GM23338 (cell line): ENCODE measurements at regions not wholly inside any gene's neighbourhood (a gene's known extent, or its start where the extent isn't known, plus 50 kb on each side); places are given as distances from the start of the nearest gene placed in this dataset.
A peak's percentile ranks its signal among the peaks of the same experiment; 100 is the strongest.

Experiments
- ATAC-seq: fragments of 200-7000 bp; cut with Tn5 transposase; 3 replicates; pipeline ENCODE4 v1.9.1; 2020
- DNase-seq: peaks from one replicate; pipeline ENCODE4 v3.0.0-alpha.2; 2015; ENCODE audit warnings: low spot score
- H2AFZ ChIP-seq: fragments of 200-600 bp; sonication (generic); 2 replicates; pipeline ENCODE4 v1.8.0; 2016; ENCODE audit warnings: antibody characterized with exemption, mild to moderate bottlenecking, moderate library complexity
- H3F3A ChIP-seq: fragments of 200-600 bp; sonication (generic); replicated peaks from 2 replicates; pipeline ENCODE4 v1.8.0; 2017; ENCODE audit warnings: antibody characterized with exemption, mixed run types, low read depth
- H3K27ac ChIP-seq: fragments of 200-600 bp; sonication (generic); 2 replicates; pipeline ENCODE4 v1.6.1; 2016; ENCODE audit warnings: low read depth
- H3K27me3 ChIP-seq: fragments of 200-600 bp; sonication (generic); 2 replicates; pipeline ENCODE4 v1.8.0; 2016; ENCODE audit warnings: mild to moderate bottlenecking, mixed run types, moderate library complexity; ENCODE audit not compliant: insufficient read depth
- H3K36me3 ChIP-seq: fragments of 200-600 bp; sonication (generic); 2 replicates; pipeline ENCODE4 v1.8.0; 2016; ENCODE audit warnings: mild to moderate bottlenecking; ENCODE audit not compliant: insufficient read depth
- H3K4me1 ChIP-seq: fragments of 200-600 bp; sonication (generic); 2 replicates; pipeline ENCODE4 v1.8.0; 2016; ENCODE audit warnings: mild to moderate bottlenecking, moderate library complexity; ENCODE audit not compliant: insufficient read depth
- H3K4me2 ChIP-seq: fragments of 200-600 bp; sonication (generic); 2 replicates; pipeline ENCODE4 v1.7.1; 2017; ENCODE audit warnings: mixed run types
- H3K4me3 ChIP-seq: fragments of 200-600 bp; sonication (generic); 2 replicates; pipeline ENCODE4 v1.6.1; 2016; ENCODE audit warnings: mixed run types
- H3K79me2 ChIP-seq: fragments of 200-600 bp; sonication (generic); replicated peaks from 2 replicates; pipeline ENCODE4 v1.8.0; 2017; ENCODE audit warnings: mild to moderate bottlenecking; ENCODE audit not compliant: insufficient read depth
- H3K9me2 ChIP-seq: fragments of 200-600 bp; sonication (generic); 2 replicates; pipeline ENCODE4 v1.8.0; 2017; ENCODE audit not compliant: insufficient read depth
- H4K20me1 ChIP-seq: fragments of 200-600 bp; sonication (generic); replicated peaks from 2 replicates; pipeline ENCODE4 v1.8.0; 2017; ENCODE audit warnings: mild to moderate bottlenecking; ENCODE audit not compliant: insufficient read depth
- H3K27ac Mint-ChIP-seq: 2 replicates; pipeline ENCODE4 v1.8.0; 2020; ENCODE audit warnings: inconsistent platforms, mild to moderate bottlenecking, moderate library complexity, mixed read lengths
- H3K27me3 Mint-ChIP-seq: 3 replicates; pipeline ENCODE4 v1.8.0; 2022; ENCODE audit warnings: low read depth, mild to moderate bottlenecking, moderate library complexity, mixed read lengths, inconsistent platforms; ENCODE audit not compliant: insufficient read depth, poor library complexity
- H3K36me3 Mint-ChIP-seq: 3 replicates; pipeline ENCODE4 v1.8.0; 2021; ENCODE audit warnings: low read depth, mild to moderate bottlenecking, inconsistent platforms, moderate library complexity, mixed read lengths
- H3K4me1 Mint-ChIP-seq: 3 replicates; pipeline ENCODE4 v1.8.0; 2020; ENCODE audit warnings: mild to moderate bottlenecking, inconsistent platforms, mixed read lengths
- H3K4me3 Mint-ChIP-seq: 3 replicates; pipeline ENCODE4 v1.8.0; 2021; ENCODE audit warnings: moderate library complexity, mild to moderate bottlenecking, inconsistent platforms, mixed read lengths
- H3K9me3 Mint-ChIP-seq: 3 replicates; pipeline ENCODE4 v1.8.0; 2020; ENCODE audit warnings: moderate library complexity, mild to moderate bottlenecking, inconsistent platforms, mixed read lengths
- CREB1 ChIP-seq: fragments of 250-450 bp; sonication (Bioruptor Pico); IDR thresholded peaks from 2 replicates; pipeline ENCODE4 v1.5.0; 2020; ENCODE audit warnings: low read depth, mild to moderate bottlenecking, moderate library complexity
- EZH2 ChIP-seq: fragments of 200-600 bp; sonication (generic); IDR thresholded peaks from one replicate; pipeline ENCODE4 v1.8.0; 2017; ENCODE audit warnings: antibody characterized with exemption, mild to moderate bottlenecking, low read depth; ENCODE audit not compliant: unreplicated experiment
- EZH2phosphoT487 ChIP-seq: fragments of 200-600 bp; sonication (generic); IDR thresholded peaks from one replicate; pipeline ENCODE4 v1.8.1; 2018; ENCODE audit warnings: antibody characterized with exemption; ENCODE audit not compliant: unreplicated experiment
- JUNB ChIP-seq: IDR thresholded peaks from one replicate; pipeline ENCODE4 v1.6.1; 2016; ENCODE audit warnings: antibody characterized with exemption; ENCODE audit not compliant: unreplicated experiment
- POLR2AphosphoS5 ChIP-seq: IDR thresholded peaks from 2 replicates; pipeline ENCODE4 v1.6.1; 2016; ENCODE audit warnings: antibody characterized with exemption, low read depth
- STAT1 ChIP-seq: IDR thresholded peaks from one replicate; pipeline ENCODE4 v1.6.1; 2016; ENCODE audit warnings: antibody characterized with exemption; ENCODE audit not compliant: unreplicated experiment
- ZNF114 ChIP-seq: fragments of 250-450 bp; sonication (Bioruptor Pico); IDR thresholded peaks from 2 replicates; pipeline ENCODE4 v1.5.0; 2020; ENCODE audit warnings: mild to moderate bottlenecking, moderate library complexity
- ZNF331 ChIP-seq: fragments of 250-450 bp; sonication (Bioruptor Pico); IDR thresholded peaks from 2 replicates; pipeline ENCODE4 v1.5.0; 2020; ENCODE audit warnings: low read depth, mild to moderate bottlenecking, moderate library complexity
- TF ChIP-seq, protein P1 (sequence below): IDR thresholded peaks from one replicate; pipeline ENCODE4 v1.6.1; 2018; ENCODE audit warnings: antibody characterized with exemption; ENCODE audit not compliant: unreplicated experiment
- TF ChIP-seq, protein P2 (sequence below): fragments of 250-450 bp; sonication (Bioruptor Pico); IDR thresholded peaks from 2 replicates; pipeline ENCODE4 v1.5.0; 2020; ENCODE audit warnings: mild to moderate bottlenecking, moderate library complexity
- TF ChIP-seq, protein P3 (sequence below), 2 experiments: fragments of 200-600 bp in 1 of 2; sonication (generic) in 1 of 2; conservative IDR thresholded peaks; 2 replicates each; pipeline versions ENCODE4 v1.5.1 to v1.6.1; 2016 to 2017; ENCODE audit warnings: antibody characterized with exemption in 2 of 2, low read depth in 2 of 2, mild to moderate bottlenecking in 2 of 2, moderate library complexity in 1 of 2
- TF ChIP-seq, protein P4 (sequence below): IDR thresholded peaks from 2 replicates; pipeline ENCODE4 v1.6.1; 2016; ENCODE audit warnings: antibody characterized with exemption

- Mint-ChIP-seq H3K27me3 (no peaks in the 10 kb centered on the region), H3K36me3 (no peaks in the 10 kb centered on the region), H3K4me3 (no peak overlapping the region), H3K27ac (no peak overlapping the region), H3K4me1 (peaks cover 4% of the 10 kb centered on the region; the same call in 1 of the 3 replicates), H3K9me3 (no peaks in the 10 kb centered on the region; the same call in 2 of the 3 replicates)
- TF ChIP-seq CREB1 (CRISPR knock-in tag) (no peak), ZNF331 (CRISPR knock-in tag) (no peak), JUNB (no peak), STAT1 (no peak), EZH2phosphoT487 (no peak), ZNF114 (CRISPR knock-in tag) (no peak), EZH2 (no peak), POLR2AphosphoS5 (no peak)
- TF ChIP-seq, protein P1, sequence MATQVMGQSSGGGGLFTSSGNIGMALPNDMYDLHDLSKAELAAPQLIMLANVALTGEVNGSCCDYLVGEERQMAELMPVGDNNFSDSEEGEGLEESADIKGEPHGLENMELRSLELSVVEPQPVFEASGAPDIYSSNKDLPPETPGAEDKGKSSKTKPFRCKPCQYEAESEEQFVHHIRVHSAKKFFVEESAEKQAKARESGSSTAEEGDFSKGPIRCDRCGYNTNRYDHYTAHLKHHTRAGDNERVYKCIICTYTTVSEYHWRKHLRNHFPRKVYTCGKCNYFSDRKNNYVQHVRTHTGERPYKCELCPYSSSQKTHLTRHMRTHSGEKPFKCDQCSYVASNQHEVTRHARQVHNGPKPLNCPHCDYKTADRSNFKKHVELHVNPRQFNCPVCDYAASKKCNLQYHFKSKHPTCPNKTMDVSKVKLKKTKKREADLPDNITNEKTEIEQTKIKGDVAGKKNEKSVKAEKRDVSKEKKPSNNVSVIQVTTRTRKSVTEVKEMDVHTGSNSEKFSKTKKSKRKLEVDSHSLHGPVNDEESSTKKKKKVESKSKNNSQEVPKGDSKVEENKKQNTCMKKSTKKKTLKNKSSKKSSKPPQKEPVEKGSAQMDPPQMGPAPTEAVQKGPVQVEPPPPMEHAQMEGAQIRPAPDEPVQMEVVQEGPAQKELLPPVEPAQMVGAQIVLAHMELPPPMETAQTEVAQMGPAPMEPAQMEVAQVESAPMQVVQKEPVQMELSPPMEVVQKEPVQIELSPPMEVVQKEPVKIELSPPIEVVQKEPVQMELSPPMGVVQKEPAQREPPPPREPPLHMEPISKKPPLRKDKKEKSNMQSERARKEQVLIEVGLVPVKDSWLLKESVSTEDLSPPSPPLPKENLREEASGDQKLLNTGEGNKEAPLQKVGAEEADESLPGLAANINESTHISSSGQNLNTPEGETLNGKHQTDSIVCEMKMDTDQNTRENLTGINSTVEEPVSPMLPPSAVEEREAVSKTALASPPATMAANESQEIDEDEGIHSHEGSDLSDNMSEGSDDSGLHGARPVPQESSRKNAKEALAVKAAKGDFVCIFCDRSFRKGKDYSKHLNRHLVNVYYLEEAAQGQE, result no peak
- TF ChIP-seq, protein P2, sequence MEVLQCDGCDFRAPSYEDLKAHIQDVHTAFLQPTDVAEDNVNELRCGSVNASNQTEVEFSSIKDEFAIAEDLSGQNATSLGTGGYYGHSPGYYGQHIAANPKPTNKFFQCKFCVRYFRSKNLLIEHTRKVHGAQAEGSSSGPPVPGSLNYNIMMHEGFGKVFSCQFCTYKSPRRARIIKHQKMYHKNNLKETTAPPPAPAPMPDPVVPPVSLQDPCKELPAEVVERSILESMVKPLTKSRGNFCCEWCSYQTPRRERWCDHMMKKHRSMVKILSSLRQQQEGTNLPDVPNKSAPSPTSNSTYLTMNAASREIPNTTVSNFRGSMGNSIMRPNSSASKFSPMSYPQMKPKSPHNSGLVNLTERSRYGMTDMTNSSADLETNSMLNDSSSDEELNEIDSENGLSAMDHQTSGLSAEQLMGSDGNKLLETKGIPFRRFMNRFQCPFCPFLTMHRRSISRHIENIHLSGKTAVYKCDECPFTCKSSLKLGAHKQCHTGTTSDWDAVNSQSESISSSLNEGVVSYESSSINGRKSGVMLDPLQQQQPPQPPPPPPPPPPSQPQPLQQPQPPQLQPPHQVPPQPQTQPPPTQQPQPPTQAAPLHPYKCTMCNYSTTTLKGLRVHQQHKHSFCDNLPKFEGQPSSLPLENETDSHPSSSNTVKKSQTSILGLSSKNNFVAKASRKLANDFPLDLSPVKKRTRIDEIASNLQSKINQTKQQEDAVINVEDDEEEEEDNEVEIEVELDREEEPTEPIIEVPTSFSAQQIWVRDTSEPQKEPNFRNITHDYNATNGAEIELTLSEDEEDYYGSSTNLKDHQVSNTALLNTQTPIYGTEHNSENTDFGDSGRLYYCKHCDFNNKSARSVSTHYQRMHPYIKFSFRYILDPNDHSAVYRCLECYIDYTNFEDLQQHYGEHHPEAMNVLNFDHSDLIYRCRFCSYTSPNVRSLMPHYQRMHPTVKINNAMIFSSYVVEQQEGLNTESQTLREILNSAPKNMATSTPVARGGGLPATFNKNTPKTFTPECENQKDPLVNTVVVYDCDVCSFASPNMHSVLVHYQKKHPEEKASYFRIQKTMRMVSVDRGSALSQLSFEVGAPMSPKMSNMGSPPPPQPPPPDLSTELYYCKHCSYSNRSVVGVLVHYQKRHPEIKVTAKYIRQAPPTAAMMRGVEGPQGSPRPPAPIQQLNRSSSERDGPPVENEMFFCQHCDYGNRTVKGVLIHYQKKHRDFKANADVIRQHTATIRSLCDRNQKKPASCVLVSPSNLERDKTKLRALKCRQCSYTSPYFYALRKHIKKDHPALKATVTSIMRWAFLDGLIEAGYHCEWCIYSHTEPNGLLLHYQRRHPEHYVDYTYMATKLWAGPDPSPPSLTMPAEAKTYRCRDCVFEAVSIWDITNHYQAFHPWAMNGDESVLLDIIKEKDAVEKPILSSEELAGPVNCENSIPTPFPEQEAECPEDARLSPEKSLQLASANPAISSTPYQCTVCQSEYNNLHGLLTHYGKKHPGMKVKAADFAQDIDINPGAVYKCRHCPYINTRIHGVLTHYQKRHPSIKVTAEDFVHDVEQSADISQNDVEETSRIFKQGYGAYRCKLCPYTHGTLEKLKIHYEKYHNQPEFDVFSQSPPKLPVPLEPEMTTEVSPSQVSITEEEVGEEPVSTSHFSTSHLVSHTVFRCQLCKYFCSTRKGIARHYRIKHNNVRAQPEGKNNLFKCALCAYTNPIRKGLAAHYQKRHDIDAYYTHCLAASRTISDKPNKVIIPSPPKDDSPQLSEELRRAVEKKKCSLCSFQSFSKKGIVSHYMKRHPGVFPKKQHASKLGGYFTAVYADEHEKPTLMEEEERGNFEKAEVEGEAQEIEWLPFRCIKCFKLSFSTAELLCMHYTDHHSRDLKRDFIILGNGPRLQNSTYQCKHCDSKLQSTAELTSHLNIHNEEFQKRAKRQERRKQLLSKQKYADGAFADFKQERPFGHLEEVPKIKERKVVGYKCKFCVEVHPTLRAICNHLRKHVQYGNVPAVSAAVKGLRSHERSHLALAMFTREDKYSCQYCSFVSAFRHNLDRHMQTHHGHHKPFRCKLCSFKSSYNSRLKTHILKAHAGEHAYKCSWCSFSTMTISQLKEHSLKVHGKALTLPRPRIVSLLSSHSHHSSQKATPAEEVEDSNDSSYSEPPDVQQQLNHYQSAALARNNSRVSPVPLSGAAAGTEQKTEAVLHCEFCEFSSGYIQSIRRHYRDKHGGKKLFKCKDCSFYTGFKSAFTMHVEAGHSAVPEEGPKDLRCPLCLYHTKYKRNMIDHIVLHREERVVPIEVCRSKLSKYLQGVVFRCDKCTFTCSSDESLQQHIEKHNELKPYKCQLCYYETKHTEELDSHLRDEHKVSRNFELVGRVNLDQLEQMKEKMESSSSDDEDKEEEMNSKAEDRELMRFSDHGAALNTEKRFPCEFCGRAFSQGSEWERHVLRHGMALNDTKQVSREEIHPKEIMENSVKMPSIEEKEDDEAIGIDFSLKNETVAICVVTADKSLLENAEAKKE (CRISPR knock-in tag), result no peak
- TF ChIP-seq, protein P3, sequence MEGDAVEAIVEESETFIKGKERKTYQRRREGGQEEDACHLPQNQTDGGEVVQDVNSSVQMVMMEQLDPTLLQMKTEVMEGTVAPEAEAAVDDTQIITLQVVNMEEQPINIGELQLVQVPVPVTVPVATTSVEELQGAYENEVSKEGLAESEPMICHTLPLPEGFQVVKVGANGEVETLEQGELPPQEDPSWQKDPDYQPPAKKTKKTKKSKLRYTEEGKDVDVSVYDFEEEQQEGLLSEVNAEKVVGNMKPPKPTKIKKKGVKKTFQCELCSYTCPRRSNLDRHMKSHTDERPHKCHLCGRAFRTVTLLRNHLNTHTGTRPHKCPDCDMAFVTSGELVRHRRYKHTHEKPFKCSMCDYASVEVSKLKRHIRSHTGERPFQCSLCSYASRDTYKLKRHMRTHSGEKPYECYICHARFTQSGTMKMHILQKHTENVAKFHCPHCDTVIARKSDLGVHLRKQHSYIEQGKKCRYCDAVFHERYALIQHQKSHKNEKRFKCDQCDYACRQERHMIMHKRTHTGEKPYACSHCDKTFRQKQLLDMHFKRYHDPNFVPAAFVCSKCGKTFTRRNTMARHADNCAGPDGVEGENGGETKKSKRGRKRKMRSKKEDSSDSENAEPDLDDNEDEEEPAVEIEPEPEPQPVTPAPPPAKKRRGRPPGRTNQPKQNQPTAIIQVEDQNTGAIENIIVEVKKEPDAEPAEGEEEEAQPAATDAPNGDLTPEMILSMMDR (conservative IDR thresholded peaks at IDR 0.05; ENCODE audit: low read depth in 2 of 2), result no peak
- TF ChIP-seq, protein P4, sequence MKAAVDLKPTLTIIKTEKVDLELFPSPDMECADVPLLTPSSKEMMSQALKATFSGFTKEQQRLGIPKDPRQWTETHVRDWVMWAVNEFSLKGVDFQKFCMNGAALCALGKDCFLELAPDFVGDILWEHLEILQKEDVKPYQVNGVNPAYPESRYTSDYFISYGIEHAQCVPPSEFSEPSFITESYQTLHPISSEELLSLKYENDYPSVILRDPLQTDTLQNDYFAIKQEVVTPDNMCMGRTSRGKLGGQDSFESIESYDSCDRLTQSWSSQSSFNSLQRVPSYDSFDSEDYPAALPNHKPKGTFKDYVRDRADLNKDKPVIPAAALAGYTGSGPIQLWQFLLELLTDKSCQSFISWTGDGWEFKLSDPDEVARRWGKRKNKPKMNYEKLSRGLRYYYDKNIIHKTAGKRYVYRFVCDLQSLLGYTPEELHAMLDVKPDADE, result no peak
- no peaks in the 10 kb centered on the region for H3K36me3 ChIP-seq
- ATAC-seq (no peak), DNase-seq (no peak)
- H3K4me2 ChIP-seq, result no peak overlapping the region
- no peaks in the 10 kb centered on the region for H3K9me2 ChIP-seq
- no peak overlapping the region for H3K27ac ChIP-seq
- H4K20me1 ChIP-seq, result no peaks in the 10 kb centered on the region
- H3K4me3 ChIP-seq, result no peak overlapping the region
- H3F3A ChIP-seq, result no peaks in the 10 kb centered on the region
- H2AFZ ChIP-seq, result peak overlapping the region; percentile 69; the same call in 1 of the 2 replicates
- peaks cover 8% of the 10 kb centered on the region; the same call in 1 of the 2 replicates for H3K4me1 ChIP-seq
- H3K27me3 ChIP-seq, result no peaks in the 10 kb centered on the region
- no peaks in the 10 kb centered on the region for H3K79me2 ChIP-seq
Observed at GRCh38 chr5:144102979-144103378, 67.5 kb downstream of the YIPF5 start.
